Thymus (tissue), 11 donors: ENCODE measurements at regions not wholly inside any gene's neighbourhood (a gene's known extent, or its start where the extent isn't known, plus 50 kb on each side); places are given as distances from the start of the nearest gene placed in this dataset.
"Not testable (repeated sequence)": the region's sequence is repeated elsewhere in the genome, so short reads cannot be mapped to it uniquely, and the experiment has no call there.

Experiments
- DNase-seq, 9 donors: peaks; one replicate each; pipeline ENCODE4 v3.0.0-alpha.2; 2013; ENCODE audit warnings: low spot score in 9 of 9, low read depth in 6 of 9, missing footprints in 1 of 9
- H3K27ac ChIP-seq, 2 donors: one replicate each; pipeline ENCODE4 v1.5.1; 2013; ENCODE audit warnings: control low read depth in 1 of 2, low read depth in 1 of 2, low read length in 1 of 2, mild to moderate bottlenecking in 1 of 2, moderate library complexity in 1 of 2
- H3K27me3 ChIP-seq, 2 donors: one replicate each; pipeline ENCODE4 v1.5.1; 2013; ENCODE audit warnings: low read length in 1 of 2; ENCODE audit not compliant: control insufficient read depth in 2 of 2, insufficient read depth in 1 of 2
- H3K36me3 ChIP-seq, 2 donors: one replicate each; pipeline ENCODE4 v1.5.1; 2013; ENCODE audit warnings: low read length in 1 of 2, mild to moderate bottlenecking in 1 of 2, moderate library complexity in 1 of 2; ENCODE audit not compliant: control insufficient read depth in 2 of 2, insufficient read depth in 2 of 2
- H3K4me1 ChIP-seq, 2 donors: one replicate each; pipeline ENCODE4 v1.5.1; 2013; ENCODE audit warnings: low read length in 2 of 2; ENCODE audit not compliant: control insufficient read depth in 2 of 2, insufficient read depth in 2 of 2
- H3K4me3 ChIP-seq, 2 donors: one replicate each; pipeline ENCODE4 v1.5.1; 2013; ENCODE audit warnings: low read length in 2 of 2, control low read depth in 1 of 2, mild to moderate bottlenecking in 1 of 2
- H3K9me3 ChIP-seq, 2 donors: one replicate each; pipeline ENCODE4 v1.5.1; 2013; ENCODE audit warnings: low read length in 1 of 2, mild to moderate bottlenecking in 1 of 2; ENCODE audit not compliant: control insufficient read depth in 2 of 2, insufficient read depth in 1 of 2
- WGBS: extraction: QIAGEN DNeasy Blood & Tissue Kit; methylation state at CpG from one replicate; pipeline ENCODE4 v1.1.7; 2013; 5-methylcytosine and 5-hydroxymethylcytosine counted together
- donor health status: healthy.

- not testable (repeated sequence) for H3K27me3 ChIP-seq, H3K4me3 ChIP-seq, H3K36me3 ChIP-seq, H3K9me3 ChIP-seq, DNase-seq, H3K4me1 ChIP-seq, H3K27ac ChIP-seq
- WGBS: 92% methylated on average over 2 of the region's 2 CpGs
Observed at GRCh38 chr10:38396178-38396954, 302.2 kb downstream of the ZNF37A start.

- DNase-seq: peak in 1 of 9 donors; percentile 1
- 92% methylated on average over 13 of the region's 13 CpGs for WGBS
- not testable (repeated sequence) for H3K9me3 ChIP-seq, H3K4me1 ChIP-seq, H3K27ac ChIP-seq, H3K36me3 ChIP-seq, H3K4me3 ChIP-seq, H3K27me3 ChIP-seq
Observed at GRCh38 chr10:38401565-38401964, 307.4 kb downstream of the ZNF37A start.

GRCh38 chr10:38402442-38403346 lies 308.6 kb downstream of the ZNF37A start:
- WGBS: 1% methylated on average over 110 of the region's 110 CpGs
- not testable (repeated sequence) for H3K27me3 ChIP-seq, H3K9me3 ChIP-seq, H3K36me3 ChIP-seq, H3K4me1 ChIP-seq
- Histone ChIP-seq H3K4me3 (peak overlapping the region; percentile 64 to 66), H3K27ac (peak overlapping the region; percentile 95 to 97)
- peak; percentile 70 to 97 (median 89) for DNase-seq

- not testable (repeated sequence) for H3K4me1 ChIP-seq, H3K9me3 ChIP-seq, H3K27me3 ChIP-seq, H3K36me3 ChIP-seq
- 78% methylated on average over 23 of the region's 23 CpGs for WGBS
- Histone ChIP-seq H3K4me3 (peak overlapping the region; percentile 46 to 47), H3K27ac (peak overlapping the region; percentile 90 to 95)
- DNase-seq: peak in 4 of 9 donors; percentile 5 to 49 (median 10)
Observed at GRCh38 chr10:38403347-38404117, 309.4 kb downstream of the ZNF37A start.

- H3K4me1 ChIP-seq, DNase-seq, H3K27me3 ChIP-seq, H3K9me3 ChIP-seq, H3K4me3 ChIP-seq, H3K36me3 ChIP-seq, H3K27ac ChIP-seq: not testable (repeated sequence)
- WGBS: 89% methylated on average over 1 of the region's 1 CpG
Observed at GRCh38 chr10:38423634-38424033, 329.5 kb downstream of the ZNF37A start.

- not testable (repeated sequence) for H3K27ac ChIP-seq, H3K4me1 ChIP-seq, DNase-seq, H3K27me3 ChIP-seq, H3K36me3 ChIP-seq, H3K4me3 ChIP-seq, H3K9me3 ChIP-seq
- 98% methylated on average over 2 of the region's 2 CpGs for WGBS
Observed at GRCh38 chr10:38430242-38430641, 336.1 kb downstream of the ZNF37A start.

- not testable (repeated sequence) for H3K4me1 ChIP-seq, H3K4me3 ChIP-seq, DNase-seq, H3K9me3 ChIP-seq, H3K36me3 ChIP-seq, H3K27ac ChIP-seq, H3K27me3 ChIP-seq
- 100% methylated on average over 3 of the region's 5 CpGs for WGBS
Observed at GRCh38 chr10:38437359-38437758, 343.2 kb downstream of the ZNF37A start.

- H3K4me3 ChIP-seq, H3K27me3 ChIP-seq, H3K4me1 ChIP-seq, DNase-seq, H3K9me3 ChIP-seq, H3K27ac ChIP-seq: not testable (repeated sequence)
- WGBS: 97% methylated on average over 22 of the region's 22 CpGs
- peaks cover 0 to 12% of the 10 kb centered on the region in 2 donors for H3K36me3 ChIP-seq
Observed at GRCh38 chr10:38448614-38449355, 354.6 kb downstream of the ZNF37A start.
